ENCODE measurements at regions not wholly inside any gene's neighbourhood (a gene's known extent, or its start where the extent isn't known, plus 50 kb on each side); places are given as distances from the start of the nearest gene placed in this dataset.
A peak's percentile ranks its signal among the peaks of the same experiment; 100 is the strongest.

GRCh38 chr6:113560376-113560775 lies 296.8 kb upstream of the MARCKS start:
- no peaks in the 10 kb centered on the region for H3K36me3 ChIP-seq
- H3K4me1 ChIP-seq (ENCODE audit: low read depth), result peaks cover 22% of the 10 kb centered on the region
- H3K4me3 ChIP-seq, result no peak overlapping the region
- no peaks in the 10 kb centered on the region for H3K9me3 ChIP-seq (ENCODE audit: low read depth)
- TF ChIP-seq CTCF (IDR thresholded peaks at IDR 0.05; ENCODE audit: low read depth, low read length), result no peak
- H3K27me3 ChIP-seq, result peaks cover 73% of the 10 kb centered on the region
- no peak overlapping the region for H3K27ac ChIP-seq
- DNase-seq (ENCODE audit: low read depth in 1 of 2, low spot score in 1 of 2), result no peak

- Histone ChIP-seq H3K27me3 (peaks cover 71% of the 10 kb centered on the region), H3K4me1 (ENCODE audit: low read depth) (peaks cover 24% of the 10 kb centered on the region), H3K4me3 (no peak overlapping the region), H3K36me3 (no peaks in the 10 kb centered on the region), H3K9me3 (ENCODE audit: low read depth) (no peaks in the 10 kb centered on the region), H3K27ac (no peak overlapping the region)
- peak in 1 of 2 donors; percentile 65 for DNase-seq (ENCODE audit: low read depth in 1 of 2, low spot score in 1 of 2)
- TF ChIP-seq CTCF (IDR thresholded peaks at IDR 0.05; ENCODE audit: low read depth, low read length), result no peak
Measured at GRCh38 chr6:113560908-113561307, 296.2 kb upstream of the MARCKS start.

GRCh38 chr6:113562248-113562647 lies 294.9 kb upstream of the MARCKS start:
- no peaks in the 10 kb centered on the region for H3K36me3 ChIP-seq
- DNase-seq (ENCODE audit: low read depth in 1 of 2, low spot score in 1 of 2), result no peak
- H3K4me1 ChIP-seq (ENCODE audit: low read depth), result peaks cover 24% of the 10 kb centered on the region
- no peaks in the 10 kb centered on the region for H3K9me3 ChIP-seq (ENCODE audit: low read depth)
- H3K27ac ChIP-seq, result no peak overlapping the region
- no peak for TF ChIP-seq CTCF (IDR thresholded peaks at IDR 0.05; ENCODE audit: low read depth, low read length)
- peaks cover 64% of the 10 kb centered on the region for H3K27me3 ChIP-seq
- no peak overlapping the region for H3K4me3 ChIP-seq

GRCh38 chr6:113564371-113565171 lies 292.6 kb upstream of the MARCKS start:
- H3K9me3 ChIP-seq (ENCODE audit: low read depth), result no peaks in the 10 kb centered on the region
- no peak overlapping the region for H3K4me3 ChIP-seq
- H3K36me3 ChIP-seq, result no peaks in the 10 kb centered on the region
- peaks cover 17% of the 10 kb centered on the region for H3K4me1 ChIP-seq (ENCODE audit: low read depth)
- peak overlapping the region; percentile 64 for H3K27ac ChIP-seq
- TF ChIP-seq CTCF (IDR thresholded peaks at IDR 0.05; ENCODE audit: low read depth, low read length), result peak; percentile 3
- H3K27me3 ChIP-seq, result peaks cover 60% of the 10 kb centered on the region
- peak; percentile 95 to 98 for DNase-seq (ENCODE audit: low read depth in 1 of 2, low spot score in 1 of 2)

GRCh38 chr6:113565306-113565705 lies 291.8 kb upstream of the MARCKS start:
- H3K4me3 ChIP-seq, result no peak overlapping the region
- TF ChIP-seq CTCF (IDR thresholded peaks at IDR 0.05; ENCODE audit: low read depth, low read length), result no peak
- DNase-seq (ENCODE audit: low read depth in 1 of 2, low spot score in 1 of 2), result no peak
- H3K9me3 ChIP-seq (ENCODE audit: low read depth), result no peaks in the 10 kb centered on the region
- peak overlapping the region; percentile 61 for H3K27ac ChIP-seq
- H3K27me3 ChIP-seq, result peaks cover 59% of the 10 kb centered on the region
- H3K36me3 ChIP-seq, result no peaks in the 10 kb centered on the region
- H3K4me1 ChIP-seq (ENCODE audit: low read depth), result peaks cover 17% of the 10 kb centered on the region
